SW 1271 (cell line): ENCODE measurements at regions not wholly inside any gene's neighbourhood (a gene's known extent, or its start where the extent isn't known, plus 50 kb on each side); places are given as distances from the start of the nearest gene placed in this dataset.
"Not testable (repeated sequence)": the region's sequence is repeated elsewhere in the genome, so short reads cannot be mapped to it uniquely, and the experiment has no call there.

Source experiments
- DNase-seq, 2 experiments: peaks; one replicate each; lab custom pipeline; 2025; lab: John Stamatoyannopoulos, UW

- no peak for DNase-seq
Measured at GRCh38 chr7:10469476-10469875, 504.2 kb upstream of the PHF14 start.

DNA sequence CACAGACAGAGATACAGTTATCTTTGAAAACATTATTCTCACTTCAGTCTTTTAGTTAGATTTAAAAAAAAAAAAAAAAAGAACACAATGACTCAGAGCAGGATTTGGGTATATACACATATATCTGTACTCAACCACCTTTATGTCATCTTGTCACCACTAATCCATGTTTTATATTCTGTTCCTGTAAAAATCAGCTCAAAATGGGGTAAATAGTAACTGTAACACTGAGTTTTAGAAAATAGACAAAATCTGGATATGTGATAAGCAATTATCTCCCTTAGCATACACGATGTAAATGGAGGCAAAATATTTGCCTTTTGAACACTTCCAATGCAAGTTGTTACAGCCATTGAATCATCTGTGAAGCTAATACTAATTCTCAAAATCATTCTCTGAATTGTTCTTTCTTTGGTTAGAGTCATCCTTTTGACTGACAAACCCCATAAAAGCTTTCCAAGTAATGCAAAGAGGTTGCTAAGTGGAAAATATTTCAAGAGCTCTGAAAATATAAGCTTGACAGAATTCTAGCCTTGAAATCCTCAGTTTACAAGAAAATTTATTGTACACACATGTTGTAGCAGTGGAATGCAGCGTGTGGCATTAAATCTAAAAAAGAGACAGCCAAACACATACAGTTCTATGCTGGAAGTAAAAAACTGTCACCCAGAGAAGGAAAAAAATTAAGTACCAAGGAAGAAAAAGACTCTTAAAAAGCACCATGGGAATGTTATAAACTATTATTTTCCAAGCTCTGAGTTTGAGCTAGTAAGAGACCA lies 502.2 kb upstream of the PHF14 start:
- DNase-seq, result no peak

GRCh38 chr7:10472115-10472514 lies 501.6 kb upstream of the PHF14 start:
- DNase-seq, result no peak

- DNase-seq, result no peak
Measured at GRCh38 chr7:10473569-10473968, 500.1 kb upstream of the PHF14 start.

DNA sequence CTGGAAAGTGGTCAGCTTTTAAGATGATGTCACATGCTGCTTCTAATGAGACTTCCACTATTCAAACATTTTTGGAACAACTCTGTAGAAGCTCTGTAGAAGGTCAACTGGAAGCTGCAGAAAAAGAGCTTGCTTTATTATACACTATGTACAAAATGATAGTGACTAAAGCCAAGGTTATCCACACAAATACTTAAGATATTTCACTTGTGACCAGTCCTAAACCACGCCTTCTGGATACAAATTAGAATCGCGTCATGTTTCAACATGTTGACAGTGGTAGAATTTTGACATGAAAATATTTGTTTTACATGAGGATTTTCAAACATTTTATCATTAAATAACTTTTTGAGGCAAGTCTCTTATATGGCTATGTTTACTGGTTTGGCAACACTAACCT lies 499.6 kb upstream of the PHF14 start:
- no peak for DNase-seq

GRCh38 chr7:10475940-10476641 lies 497.6 kb upstream of the PHF14 start:
- no peak for DNase-seq

GRCh38 chr7:10476642-10477041 lies 497.0 kb upstream of the PHF14 start:
- DNase-seq, result no peak

DNA sequence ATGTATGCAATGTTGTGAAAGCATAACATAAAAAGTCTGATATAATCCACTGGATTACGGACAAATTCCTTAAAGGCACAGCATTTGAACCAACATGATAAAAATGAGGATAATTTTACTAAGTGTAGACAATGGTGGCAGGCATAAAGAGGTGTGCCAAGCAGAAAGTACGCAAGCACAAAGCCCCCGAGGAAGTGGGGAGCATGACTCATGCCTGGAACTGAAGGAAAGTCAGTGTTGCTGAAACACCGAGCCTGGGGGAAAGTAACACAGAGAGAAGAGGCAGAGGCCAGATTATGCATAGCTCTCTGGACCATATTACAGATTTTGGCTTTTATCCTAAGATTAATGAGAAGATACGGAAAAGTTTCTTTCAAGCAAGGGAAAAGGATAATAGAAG lies 490.0 kb upstream of the PHF14 start:
- no peak for DNase-seq

GRCh38 chr7:10484767-10485166 lies 488.9 kb upstream of the PHF14 start:
- no peak for DNase-seq

- not testable (repeated sequence) for DNase-seq
Measured at GRCh38 chr7:10501206-10501884, 472.3 kb upstream of the PHF14 start.

GRCh38 chr7:10507032-10507431 lies 466.6 kb upstream of the PHF14 start:
- no peak for DNase-seq

- no peak for DNase-seq
Measured at GRCh38 chr7:10521306-10521705, 452.4 kb upstream of the PHF14 start.

DNA sequence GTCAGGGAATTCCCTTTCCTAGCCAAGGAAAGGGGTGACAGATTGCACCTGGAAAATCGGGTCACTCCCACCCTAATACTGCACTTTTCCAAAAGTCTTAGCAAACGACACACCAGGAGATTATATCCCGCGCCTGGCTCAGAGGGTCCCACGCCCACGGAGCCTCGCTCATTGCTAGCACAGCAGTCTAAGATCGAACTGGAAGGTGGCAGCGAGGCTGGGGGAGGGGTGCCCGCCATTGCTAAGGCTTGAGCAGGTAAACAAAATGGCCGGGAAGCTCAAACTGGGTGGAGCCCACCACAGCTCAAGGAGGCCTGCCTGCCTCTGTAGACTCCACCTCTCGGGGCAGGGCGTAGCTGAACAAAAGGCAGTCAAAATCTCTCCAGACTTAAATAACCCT lies 440.2 kb upstream of the PHF14 start:
- DNase-seq, result not testable (repeated sequence)

- no peak for DNase-seq
Measured at GRCh38 chr7:10536561-10536960, 437.1 kb upstream of the PHF14 start.

- DNase-seq, result no peak
Measured at GRCh38 chr7:10537764-10538163, 435.9 kb upstream of the PHF14 start.

DNA sequence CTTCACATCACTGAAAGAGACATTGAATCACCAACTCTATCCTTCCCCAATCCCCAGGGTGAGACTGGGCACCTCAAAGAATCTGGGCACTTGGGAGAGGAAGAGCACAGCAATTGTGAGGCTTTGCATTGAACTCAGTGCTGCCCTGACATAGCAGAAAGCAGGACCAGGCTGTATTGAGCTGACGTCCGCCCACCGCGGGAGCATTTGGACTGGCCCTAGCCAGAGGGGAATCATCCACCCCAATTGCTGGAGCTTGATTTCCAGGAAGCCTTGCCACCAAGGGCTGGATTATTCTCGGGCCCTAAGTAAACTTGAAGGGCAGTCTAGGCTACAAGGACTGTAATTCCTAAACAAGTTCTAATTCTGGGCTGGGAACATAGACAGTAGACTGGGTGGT lies 416.3 kb upstream of the PHF14 start:
- DNase-seq, result no peak

DNA sequence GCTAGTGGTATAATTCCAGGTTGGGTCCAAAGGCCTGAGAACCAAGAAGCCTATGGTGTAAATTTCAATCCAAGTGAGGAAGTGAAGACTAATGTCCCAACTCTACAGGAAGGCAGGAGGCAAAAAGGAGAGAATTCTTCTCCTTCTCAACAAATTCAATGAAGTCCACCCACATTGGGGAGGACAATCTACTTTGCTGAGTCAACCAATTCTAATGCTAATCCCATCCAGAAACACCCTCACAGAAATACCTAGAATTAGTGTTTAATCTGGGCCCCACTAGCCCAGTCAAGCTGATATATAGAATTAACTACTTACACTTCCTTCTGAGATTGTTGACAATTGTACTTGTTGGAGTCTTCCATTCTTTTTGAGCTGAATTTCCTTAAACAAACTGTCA lies 413.2 kb upstream of the PHF14 start:
- no peak for DNase-seq

- DNase-seq, result no peak
Measured at GRCh38 chr7:10568891-10569290, 404.8 kb upstream of the PHF14 start.

- DNase-seq, result no peak
Measured at GRCh38 chr7:10571759-10572158, 401.9 kb upstream of the PHF14 start.

DNA sequence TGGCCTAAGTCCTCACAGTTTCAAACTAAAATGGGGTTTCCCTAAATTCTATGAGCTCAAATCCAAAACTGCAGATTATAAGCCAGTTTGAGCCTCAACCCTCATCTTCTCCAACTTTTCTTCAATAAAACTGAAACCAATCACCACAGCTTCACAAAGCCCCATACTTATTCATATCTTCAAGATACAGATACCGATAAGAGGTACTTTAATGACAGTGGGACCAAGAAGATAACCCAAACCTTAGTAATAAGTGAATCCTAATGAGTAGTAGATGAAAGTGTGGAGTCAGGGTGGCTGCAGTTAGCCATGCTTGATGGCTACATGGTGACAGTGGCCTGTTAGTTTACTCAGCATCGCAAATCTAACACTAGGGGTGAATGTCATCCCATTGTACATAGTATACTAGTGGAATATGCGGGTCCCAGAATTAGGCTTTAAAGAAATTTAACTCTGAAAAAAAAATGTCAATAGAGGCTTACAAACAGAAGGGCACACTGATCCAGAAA lies 395.8 kb upstream of the PHF14 start:
- no peak for DNase-seq

DNA sequence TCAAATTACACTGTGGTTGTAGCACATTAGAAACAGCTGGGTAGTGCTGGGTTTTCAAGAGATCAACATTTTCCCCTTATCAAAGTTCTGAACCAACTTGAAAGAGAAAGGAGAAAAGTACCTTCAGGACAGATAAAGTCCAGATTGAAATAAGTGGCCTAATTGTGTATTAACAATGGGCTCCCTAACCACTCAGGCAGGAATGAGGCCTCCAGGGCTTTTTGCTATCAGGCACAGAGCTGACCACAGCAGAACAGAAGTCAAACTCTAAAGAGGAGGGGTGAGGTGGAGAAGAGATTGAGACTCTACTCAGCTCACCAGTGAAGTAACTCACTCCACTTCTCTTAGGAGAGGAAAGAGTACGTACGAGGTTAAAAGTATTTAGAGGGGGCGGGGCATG lies 394.1 kb upstream of the PHF14 start:
- DNase-seq, result no peak

DNA sequence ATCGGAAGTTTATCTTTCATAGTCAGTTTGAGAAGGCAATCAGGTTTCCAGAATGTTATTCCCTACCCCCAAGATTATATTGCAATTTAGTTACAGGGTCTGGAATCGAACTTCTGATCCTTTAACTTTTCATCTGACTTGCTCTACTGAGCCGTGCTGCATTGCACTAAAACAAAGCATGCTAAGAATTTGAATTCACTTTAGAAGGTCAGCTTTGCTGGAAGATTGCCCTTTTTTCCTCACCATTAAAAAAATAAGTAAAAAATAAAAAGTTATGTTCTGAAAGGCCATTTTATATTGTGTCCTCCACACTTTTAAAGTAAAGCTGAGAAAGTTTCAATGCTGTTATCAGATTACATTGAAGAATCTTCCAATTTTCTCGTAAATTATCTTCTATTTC lies 388.8 kb upstream of the PHF14 start:
- DNase-seq, result no peak

DNA sequence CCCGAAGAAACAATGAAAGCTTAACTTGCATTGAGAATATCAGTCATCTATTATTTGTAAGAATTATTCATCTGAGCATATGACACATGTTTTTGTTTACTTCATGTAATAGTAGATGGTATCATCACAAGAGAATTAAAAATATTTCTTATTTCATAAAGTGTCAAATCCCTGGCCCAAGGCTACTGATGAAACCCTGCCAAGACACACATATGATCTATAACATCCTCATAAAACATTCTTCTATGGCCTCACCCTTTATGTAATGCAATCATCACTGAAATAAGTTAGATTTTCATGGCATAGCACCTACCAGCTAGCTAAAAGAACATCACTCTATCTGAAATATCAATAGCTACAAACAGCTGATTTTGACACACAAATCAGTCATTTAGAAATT lies 385.6 kb upstream of the PHF14 start:
- DNase-seq, result no peak
